ENCODE measurements at regions not wholly inside any gene's neighbourhood (a gene's known extent, or its start where the extent isn't known, plus 50 kb on each side); places are given as distances from the start of the nearest gene placed in this dataset.
"Not testable (repeated sequence)": the region's sequence is repeated elsewhere in the genome, so short reads cannot be mapped to it uniquely, and the experiment has no call there.

DNA sequence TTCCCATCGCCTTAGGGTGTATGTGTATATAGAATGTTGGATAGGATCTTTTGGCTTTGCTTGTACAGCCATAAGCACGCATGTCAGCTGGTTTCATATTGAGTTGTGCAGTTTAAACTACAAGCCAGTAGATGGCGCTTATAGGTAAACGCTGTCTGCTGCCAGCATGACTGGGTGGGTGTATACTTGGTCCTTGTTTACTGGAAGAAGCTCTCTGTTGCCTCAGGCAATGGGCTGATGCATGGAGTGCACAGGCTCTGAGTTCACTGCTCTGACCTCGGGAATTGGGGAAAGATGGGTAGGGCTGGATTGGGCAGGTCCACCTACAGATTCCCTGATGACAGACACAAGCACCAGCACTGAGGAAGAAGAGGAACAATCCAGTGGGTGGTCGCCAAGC lies 831.5 kb downstream of the STIM2 start:
- H3K27ac ChIP-seq (ENCODE audit: insufficient read depth, low read length) = no peak overlapping the region
- no peaks in the 10 kb centered on the region for H3K27me3 ChIP-seq (ENCODE audit: control insufficient read depth, insufficient read depth, low read length)
- DNase-seq (ENCODE audit: low read depth in 2 of 2) = peak; percentile 8 to 33
- no peaks in the 10 kb centered on the region for H3K4me1 ChIP-seq (ENCODE audit: control insufficient read depth, extremely low read depth, insufficient read depth, low read length)
- H3K36me3 ChIP-seq (ENCODE audit: control insufficient read depth, insufficient read depth, low read length) = no peaks in the 10 kb centered on the region
- H3K9me3 ChIP-seq (ENCODE audit: control insufficient read depth, insufficient read depth, low read depth, low read length) = no peaks in the 10 kb centered on the region
- TF ChIP-seq, protein P1, sequence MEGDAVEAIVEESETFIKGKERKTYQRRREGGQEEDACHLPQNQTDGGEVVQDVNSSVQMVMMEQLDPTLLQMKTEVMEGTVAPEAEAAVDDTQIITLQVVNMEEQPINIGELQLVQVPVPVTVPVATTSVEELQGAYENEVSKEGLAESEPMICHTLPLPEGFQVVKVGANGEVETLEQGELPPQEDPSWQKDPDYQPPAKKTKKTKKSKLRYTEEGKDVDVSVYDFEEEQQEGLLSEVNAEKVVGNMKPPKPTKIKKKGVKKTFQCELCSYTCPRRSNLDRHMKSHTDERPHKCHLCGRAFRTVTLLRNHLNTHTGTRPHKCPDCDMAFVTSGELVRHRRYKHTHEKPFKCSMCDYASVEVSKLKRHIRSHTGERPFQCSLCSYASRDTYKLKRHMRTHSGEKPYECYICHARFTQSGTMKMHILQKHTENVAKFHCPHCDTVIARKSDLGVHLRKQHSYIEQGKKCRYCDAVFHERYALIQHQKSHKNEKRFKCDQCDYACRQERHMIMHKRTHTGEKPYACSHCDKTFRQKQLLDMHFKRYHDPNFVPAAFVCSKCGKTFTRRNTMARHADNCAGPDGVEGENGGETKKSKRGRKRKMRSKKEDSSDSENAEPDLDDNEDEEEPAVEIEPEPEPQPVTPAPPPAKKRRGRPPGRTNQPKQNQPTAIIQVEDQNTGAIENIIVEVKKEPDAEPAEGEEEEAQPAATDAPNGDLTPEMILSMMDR (conservative IDR thresholded peaks at IDR 0.05 in 1 of 2, IDR thresholded peaks at IDR 0.05 in 1 of 2; ENCODE audit: low read depth in 1 of 2, low read length in 2 of 2) = peak; percentile 36 to 58
- no peak for TF ChIP-seq EZH2 (IDR thresholded peaks at IDR 0.05; ENCODE audit: low read length, missing control alignments)
- H3K79me2 ChIP-seq (ENCODE audit: control insufficient read depth, insufficient read depth, low read length) = no peaks in the 10 kb centered on the region
- H3K4me3 ChIP-seq (replicated peaks in 1 of 4; ENCODE audit: control extremely low read depth in 1 of 4, insufficient read depth in 1 of 4, low read depth in 3 of 4, low read length in 4 of 4) = no peak overlapping the region
- no peak overlapping the region for H3K9ac ChIP-seq (ENCODE audit: insufficient read depth, low read length)
- no peak overlapping the region for H2AFZ ChIP-seq (ENCODE audit: low read length)
- H3K4me2 ChIP-seq (ENCODE audit: extremely low read depth, insufficient read depth, low read length) = no peak overlapping the region
- no peaks in the 10 kb centered on the region for H4K20me1 ChIP-seq (ENCODE audit: control insufficient read depth, extremely low read depth, insufficient read depth, low read length)

DNA sequence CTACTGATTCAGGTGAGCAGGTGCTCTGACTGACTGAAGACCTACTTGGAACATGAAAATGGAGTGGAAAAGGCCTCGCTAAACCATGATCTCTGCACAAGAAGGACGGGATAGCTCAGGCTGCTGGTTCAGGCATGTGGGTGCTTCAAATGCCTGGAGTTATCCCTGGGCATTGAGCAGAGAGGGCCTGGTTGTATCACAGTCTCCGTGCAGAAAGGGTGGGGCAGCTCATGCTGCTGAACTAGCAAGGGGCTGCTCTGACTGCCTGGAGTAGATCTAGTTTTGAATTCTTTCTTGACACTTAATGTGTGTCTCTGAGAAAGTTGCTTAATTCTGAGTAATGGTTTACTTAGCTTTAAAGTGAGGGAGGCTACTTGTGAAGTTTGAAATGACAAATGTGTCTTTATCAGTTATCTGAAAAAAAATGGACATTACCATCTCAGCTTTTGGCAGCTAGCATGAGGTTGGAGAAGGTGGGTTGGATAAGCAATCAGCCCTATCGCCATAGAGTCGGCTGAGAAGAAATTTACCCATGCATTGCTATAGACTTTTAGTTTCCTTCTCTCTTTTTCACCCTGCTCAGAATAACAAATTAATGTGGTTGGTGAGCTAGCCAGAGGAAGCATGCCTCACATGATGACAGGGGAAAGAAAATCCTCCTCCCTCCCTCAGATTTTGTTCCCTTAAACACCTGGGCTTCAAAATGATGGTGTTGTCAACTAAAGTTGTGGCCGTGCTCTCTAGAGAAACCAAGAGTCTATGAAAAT lies 832.4 kb downstream of the STIM2 start:
- no peak for TF ChIP-seq EZH2 (IDR thresholded peaks at IDR 0.05; ENCODE audit: low read length, missing control alignments)
- TF ChIP-seq, protein P1 (conservative IDR thresholded peaks at IDR 0.05 in 1 of 2, IDR thresholded peaks at IDR 0.05 in 1 of 2; ENCODE audit: low read depth in 1 of 2, low read length in 2 of 2) = no peak
- Histone ChIP-seq H4K20me1 (ENCODE audit: control insufficient read depth, extremely low read depth, insufficient read depth, low read length) (no peaks in the 10 kb centered on the region), H2AFZ (ENCODE audit: low read length) (no peak overlapping the region), H3K9ac (ENCODE audit: insufficient read depth, low read length) (no peak overlapping the region), H3K27ac (ENCODE audit: insufficient read depth, low read length) (no peak overlapping the region), H3K36me3 (ENCODE audit: control insufficient read depth, insufficient read depth, low read length) (no peaks in the 10 kb centered on the region), H3K9me3 (ENCODE audit: control insufficient read depth, insufficient read depth, low read depth, low read length) (no peaks in the 10 kb centered on the region), H3K4me3 (replicated peaks in 1 of 4; ENCODE audit: control extremely low read depth in 1 of 4, insufficient read depth in 1 of 4, low read depth in 3 of 4, low read length in 4 of 4) (no peak overlapping the region), H3K4me1 (ENCODE audit: control insufficient read depth, extremely low read depth, insufficient read depth, low read length) (no peaks in the 10 kb centered on the region), H3K27me3 (ENCODE audit: control insufficient read depth, insufficient read depth, low read length) (no peaks in the 10 kb centered on the region), H3K79me2 (ENCODE audit: control insufficient read depth, insufficient read depth, low read length) (no peaks in the 10 kb centered on the region), H3K4me2 (ENCODE audit: extremely low read depth, insufficient read depth, low read length) (no peak overlapping the region)
- no peak for DNase-seq (ENCODE audit: low read depth in 2 of 2)

DNA sequence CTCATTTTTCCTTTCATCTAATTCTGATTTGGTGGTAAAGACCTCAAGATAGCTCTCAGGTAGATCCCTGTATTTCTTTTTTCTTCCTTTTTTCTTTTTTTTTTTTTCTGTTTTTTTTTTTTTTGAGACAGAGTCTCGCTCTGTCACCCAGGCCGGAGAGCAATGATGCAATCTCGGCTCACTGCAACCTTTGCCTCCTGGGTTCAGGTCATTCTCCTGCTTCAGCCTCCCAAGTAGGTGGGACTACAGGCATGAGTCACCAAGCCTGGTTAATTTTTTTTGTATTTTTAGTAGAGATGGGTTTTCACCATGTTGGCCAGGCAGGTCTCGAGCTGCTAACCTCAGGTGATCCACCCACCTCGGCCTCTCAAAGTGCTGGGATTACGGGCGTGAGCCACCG lies 835.6 kb downstream of the STIM2 start:
- H4K20me1 ChIP-seq (ENCODE audit: control insufficient read depth, extremely low read depth, insufficient read depth, low read length); H3K4me2 ChIP-seq (ENCODE audit: extremely low read depth, insufficient read depth, low read length); H3K79me2 ChIP-seq (ENCODE audit: control insufficient read depth, insufficient read depth, low read length); H3K4me3 ChIP-seq (replicated peaks in 1 of 4; ENCODE audit: control extremely low read depth in 1 of 4, insufficient read depth in 1 of 4, low read depth in 3 of 4, low read length in 4 of 4); H3K9ac ChIP-seq (ENCODE audit: insufficient read depth, low read length); H3K27ac ChIP-seq (ENCODE audit: insufficient read depth, low read length); H3K9me3 ChIP-seq (ENCODE audit: control insufficient read depth, insufficient read depth, low read depth, low read length); H2AFZ ChIP-seq (ENCODE audit: low read length); H3K36me3 ChIP-seq (ENCODE audit: control insufficient read depth, insufficient read depth, low read length); DNase-seq (ENCODE audit: low read depth in 2 of 2); H3K27me3 ChIP-seq (ENCODE audit: control insufficient read depth, insufficient read depth, low read length); H3K4me1 ChIP-seq (ENCODE audit: control insufficient read depth, extremely low read depth, insufficient read depth, low read length): not testable (repeated sequence)

Data from fibroblast of lung (primary cell).